ENCODE measurements at regions not wholly inside any gene's neighbourhood (a gene's known extent, or its start where the extent isn't known, plus 50 kb on each side); places are given as distances from the start of the nearest gene placed in this dataset.

DNA sequence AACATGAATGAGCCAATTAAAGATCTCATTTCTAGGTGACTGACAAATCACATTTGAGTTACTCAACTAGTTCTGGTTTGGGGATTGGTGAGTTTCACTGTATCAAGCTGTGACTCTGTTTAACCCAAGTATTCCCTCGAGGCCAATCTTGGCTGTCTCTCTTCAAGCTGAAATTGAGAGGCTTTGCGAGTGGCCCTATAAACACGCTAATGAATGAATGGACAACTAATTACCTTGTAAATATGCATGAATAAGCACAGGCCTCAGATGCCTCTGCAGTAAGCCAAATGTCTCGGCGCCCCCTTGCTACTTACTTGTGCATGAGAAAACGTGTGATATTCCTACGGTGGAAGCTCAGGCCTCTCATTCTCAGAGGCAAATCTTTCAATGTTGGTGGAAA is 450.3 kb upstream of the PSMD7 start:
- in situ Hi-C loops (cut with MboI; ENCODE audit: low sequenced_read_pairs) = no loop called here

- in situ Hi-C loops (cut with MboI; ENCODE audit: low sequenced_read_pairs) = no loop called here
Measured at GRCh38 chr16:73846007-73846330, 450.6 kb upstream of the PSMD7 start.

DNA sequence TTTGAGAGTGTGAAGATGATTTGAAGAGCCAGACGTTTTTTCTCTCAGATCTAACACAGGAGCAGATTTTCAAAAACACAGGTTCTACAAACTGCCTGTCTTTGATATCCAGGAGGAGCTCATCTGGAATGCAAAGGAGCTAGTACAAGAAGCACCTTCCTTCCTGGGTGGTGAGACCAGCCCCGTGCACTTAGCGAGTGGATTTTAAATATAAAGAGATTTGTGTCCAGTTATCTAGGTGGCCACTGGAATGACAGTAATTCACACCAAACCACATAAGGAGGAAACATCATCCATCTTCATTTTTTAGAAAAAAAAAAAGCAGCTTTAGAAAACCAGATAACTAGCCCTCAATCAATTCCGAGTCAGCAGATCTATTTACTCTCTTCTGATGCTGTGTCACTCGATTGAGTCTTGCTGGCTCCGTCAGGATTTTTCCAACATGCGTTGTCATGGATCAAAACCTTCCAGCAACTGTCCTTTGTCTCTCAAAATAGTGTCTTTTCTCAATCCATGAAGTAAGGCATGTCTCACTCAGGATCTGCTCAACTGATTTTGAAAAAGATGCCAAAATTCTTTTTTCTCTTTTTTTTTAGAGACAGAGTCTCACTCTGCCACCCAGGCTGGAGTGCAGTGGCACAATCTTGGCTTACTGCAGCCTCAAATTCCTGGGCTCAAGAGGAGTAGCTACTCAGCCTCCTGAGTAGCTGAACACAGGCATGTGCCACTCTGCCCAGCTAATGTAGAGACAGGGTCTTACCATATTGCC is 451.2 kb upstream of the PSMD7 start:
- in situ Hi-C loops (cut with MboI; ENCODE audit: low sequenced_read_pairs) = no loop called here

GRCh38 chr16:73840728-73841127 is 455.9 kb upstream of the PSMD7 start:
- in situ Hi-C loops (cut with MboI; ENCODE audit: low sequenced_read_pairs) = no loop called here

- in situ Hi-C loops (cut with MboI; ENCODE audit: low sequenced_read_pairs) = no loop called here
Measured at GRCh38 chr16:73831220-73831619, 465.4 kb upstream of the PSMD7 start.

- in situ Hi-C loops (cut with MboI; ENCODE audit: low sequenced_read_pairs) = no loop called here
Measured at GRCh38 chr16:73823205-73823849, 473.3 kb upstream of the PSMD7 start.

GRCh38 chr16:73817526-73818324 is 478.9 kb upstream of the PSMD7 start:
- in situ Hi-C loops (cut with MboI; ENCODE audit: low sequenced_read_pairs) = no loop called here

GRCh38 chr16:73813527-73813926 is 483.1 kb upstream of the PSMD7 start:
- in situ Hi-C loops (cut with MboI; ENCODE audit: low sequenced_read_pairs) = no loop called here

- in situ Hi-C loops (cut with MboI; ENCODE audit: low sequenced_read_pairs) = no loop called here
Measured at GRCh38 chr16:73804456-73804855, 492.2 kb upstream of the PSMD7 start.

- in situ Hi-C loops (cut with MboI; ENCODE audit: low sequenced_read_pairs) = no loop called here
Measured at GRCh38 chr16:73798471-73798870, 498.1 kb upstream of the PSMD7 start.

DNA sequence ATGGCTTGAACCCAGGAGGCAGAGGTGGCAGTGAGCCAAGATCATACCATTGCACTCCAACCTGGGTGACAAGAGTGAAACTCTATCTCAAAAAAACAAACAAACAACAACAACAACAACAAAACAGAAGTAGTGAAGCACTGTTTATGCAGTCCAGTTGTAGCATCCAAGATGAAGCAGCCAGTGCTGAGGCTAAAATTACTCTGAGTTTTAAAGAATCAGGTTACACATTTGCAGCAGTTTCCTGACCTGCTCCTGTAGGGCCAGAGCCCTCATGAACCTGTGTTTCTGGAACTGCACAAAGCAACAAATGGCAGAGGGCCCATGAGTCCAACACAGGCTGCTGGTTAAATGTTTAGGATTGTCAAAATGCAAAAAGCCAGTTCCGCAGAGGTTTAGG is 499.5 kb upstream of the PSMD7 start:
- in situ Hi-C loops (cut with MboI; ENCODE audit: low sequenced_read_pairs) = no loop called here

DNA sequence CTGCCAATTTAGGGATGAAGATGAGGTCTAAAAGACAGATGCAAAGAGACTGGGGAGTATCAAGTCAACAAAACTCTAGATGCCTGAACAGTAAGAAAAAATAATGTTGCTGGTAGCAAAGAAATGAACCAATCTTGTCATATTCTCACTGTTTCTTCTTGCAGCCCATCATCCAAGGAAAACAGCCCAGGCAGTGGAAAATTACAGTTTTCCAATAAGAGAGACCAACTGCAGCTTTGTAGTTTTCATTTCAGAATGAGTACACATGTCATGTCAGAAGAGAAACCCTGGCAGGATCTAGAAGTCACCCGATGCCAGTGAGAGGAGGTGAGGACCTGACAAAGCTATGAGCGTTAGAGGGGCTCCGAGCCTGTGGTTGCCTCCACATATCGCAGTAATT is 500.4 kb upstream of the PSMD7 start:
- in situ Hi-C loops (cut with MboI; ENCODE audit: low sequenced_read_pairs) = no loop called here

- in situ Hi-C loops (cut with MboI; ENCODE audit: low sequenced_read_pairs) = no loop called here
Measured at GRCh38 chr16:73794994-73795393, 501.6 kb upstream of the PSMD7 start.

DNA sequence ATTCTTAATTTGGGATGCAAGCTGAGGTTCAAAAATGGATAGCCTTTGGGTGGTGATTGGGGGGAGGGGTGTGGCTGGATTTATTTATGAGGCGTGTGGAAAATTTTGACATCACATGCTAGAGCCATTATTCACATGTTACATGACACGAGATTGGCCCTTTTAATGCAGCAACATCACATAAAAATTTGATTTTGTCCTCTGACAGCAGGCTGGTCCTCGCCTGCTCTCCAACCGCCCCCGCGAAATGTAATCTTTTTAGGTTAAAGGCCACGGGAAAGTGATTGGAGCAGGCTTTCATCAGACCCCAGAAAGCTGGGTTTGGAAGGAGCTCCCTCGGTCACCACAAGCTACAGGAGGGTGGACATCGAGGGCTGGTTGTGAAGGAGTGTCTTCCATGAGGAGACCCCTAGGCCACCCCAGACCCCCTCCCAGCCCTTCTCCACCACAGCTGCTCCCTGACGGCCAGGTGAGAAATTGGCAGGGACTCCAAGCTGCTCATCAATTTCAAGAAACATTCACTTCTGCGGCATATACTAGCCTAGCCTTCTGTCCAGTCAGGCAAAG is 502.7 kb upstream of the PSMD7 start:
- in situ Hi-C loops (cut with MboI; ENCODE audit: low sequenced_read_pairs) = no loop called here

DNA sequence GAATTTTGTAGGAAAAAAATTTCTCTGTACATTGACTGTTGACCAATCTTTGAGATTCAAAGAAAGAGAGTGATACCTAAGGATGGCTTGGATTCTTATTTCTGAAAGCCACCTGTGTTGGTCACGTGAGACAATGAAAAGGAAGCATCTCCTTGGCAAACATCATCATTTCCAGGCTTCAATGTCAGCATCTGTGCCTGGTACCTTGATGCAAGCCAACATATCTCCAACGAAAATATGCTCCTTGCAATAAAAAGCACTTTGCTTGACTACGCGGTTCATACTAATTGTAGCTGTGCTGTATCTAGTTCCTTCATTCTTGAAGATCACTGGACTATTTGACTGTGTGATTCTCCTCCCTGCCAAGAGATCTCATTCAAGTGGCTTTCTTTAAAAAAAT is 503.4 kb upstream of the PSMD7 start:
- in situ Hi-C loops (cut with MboI; ENCODE audit: low sequenced_read_pairs) = no loop called here

DNA sequence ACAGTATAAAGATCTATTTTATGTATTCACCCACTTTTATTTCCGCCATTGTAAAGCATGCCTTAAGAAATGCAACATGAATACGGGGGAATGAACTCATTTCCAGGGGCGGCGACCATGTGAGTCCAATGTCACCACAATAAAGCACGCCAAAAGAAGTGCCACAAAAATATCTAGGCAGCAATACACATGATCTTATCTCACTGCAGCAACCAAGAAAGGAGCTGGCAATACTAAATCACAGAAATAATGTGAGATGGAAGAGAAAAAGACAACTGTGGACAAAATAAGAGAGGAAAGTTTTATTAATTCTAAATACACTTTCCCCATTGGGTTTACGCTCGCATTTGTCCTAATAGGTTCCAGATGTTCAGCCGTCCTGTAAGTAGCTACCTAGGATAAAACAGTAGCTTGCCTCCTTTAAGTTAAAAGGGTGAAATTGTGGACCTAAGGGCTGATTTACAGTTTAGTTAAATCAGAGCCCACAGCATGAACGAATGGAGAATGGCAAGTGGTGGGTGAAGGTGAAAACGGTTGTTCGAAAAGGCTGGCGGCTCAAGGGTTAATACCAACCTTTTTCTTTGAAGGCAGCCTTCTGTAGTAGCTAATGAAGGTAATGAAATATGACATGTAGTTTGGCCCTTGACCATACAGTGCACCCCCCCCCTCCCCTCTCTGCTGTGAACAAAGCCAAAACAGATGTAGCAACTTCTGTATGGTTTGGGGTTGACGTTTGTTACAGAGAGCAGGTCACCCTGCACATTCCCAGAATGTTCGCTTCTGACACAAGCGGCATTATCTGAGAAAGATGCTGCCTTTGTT is 504.2 kb upstream of the PSMD7 start:
- in situ Hi-C loops (cut with MboI; ENCODE audit: low sequenced_read_pairs) = no loop called here

- in situ Hi-C loops (cut with MboI; ENCODE audit: low sequenced_read_pairs) = no loop called here
Measured at GRCh38 chr16:73781297-73781696, 515.3 kb upstream of the PSMD7 start.

DNA sequence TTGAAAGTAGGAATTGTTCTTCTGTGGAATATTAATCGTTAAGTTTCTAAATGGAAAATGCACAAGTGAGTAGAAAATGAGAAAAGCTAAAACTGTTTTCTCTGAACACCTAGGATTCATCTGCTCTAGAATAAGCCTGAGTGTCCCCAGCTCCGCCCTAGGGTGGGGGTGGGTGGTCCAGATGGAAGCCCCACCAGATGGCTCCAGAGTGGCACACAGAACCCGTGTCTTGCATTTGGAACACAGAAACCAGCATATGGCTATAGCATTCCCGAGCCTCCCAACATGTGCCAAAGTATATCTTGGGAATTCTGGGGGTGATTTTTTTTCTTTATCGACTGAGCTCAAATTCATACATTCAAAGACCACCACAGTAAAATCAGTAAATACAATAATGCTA is 517.7 kb upstream of the PSMD7 start:
- in situ Hi-C loops (cut with MboI; ENCODE audit: low sequenced_read_pairs) = no loop called here

DNA sequence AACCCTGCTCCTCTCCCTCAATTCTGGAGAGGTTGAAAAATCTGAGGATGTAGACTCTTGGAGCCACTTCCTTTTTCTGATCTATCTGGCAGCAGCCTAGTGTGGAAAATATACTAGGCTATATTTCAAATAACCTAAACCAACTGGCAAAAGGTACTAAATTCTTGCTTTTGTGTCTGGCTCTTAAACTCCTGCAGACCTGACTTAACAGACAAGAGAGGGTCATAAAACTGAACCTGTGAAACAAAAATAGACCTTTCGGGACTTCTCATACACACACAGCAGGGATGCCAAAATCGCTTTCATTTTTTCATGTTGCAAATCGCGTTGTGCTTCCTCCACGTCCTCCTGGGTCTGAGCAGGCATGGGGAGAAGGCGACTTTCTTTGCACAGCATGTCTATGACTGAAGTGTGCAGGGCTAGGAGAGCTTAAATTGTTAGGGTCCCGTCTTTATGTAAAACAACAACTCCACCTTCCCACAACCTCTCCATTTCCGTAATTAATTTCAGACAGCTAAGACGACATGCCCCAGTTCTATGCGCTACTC is 520.7 kb upstream of the PSMD7 start:
- in situ Hi-C loops (cut with MboI; ENCODE audit: low sequenced_read_pairs) = no loop called here

DNA sequence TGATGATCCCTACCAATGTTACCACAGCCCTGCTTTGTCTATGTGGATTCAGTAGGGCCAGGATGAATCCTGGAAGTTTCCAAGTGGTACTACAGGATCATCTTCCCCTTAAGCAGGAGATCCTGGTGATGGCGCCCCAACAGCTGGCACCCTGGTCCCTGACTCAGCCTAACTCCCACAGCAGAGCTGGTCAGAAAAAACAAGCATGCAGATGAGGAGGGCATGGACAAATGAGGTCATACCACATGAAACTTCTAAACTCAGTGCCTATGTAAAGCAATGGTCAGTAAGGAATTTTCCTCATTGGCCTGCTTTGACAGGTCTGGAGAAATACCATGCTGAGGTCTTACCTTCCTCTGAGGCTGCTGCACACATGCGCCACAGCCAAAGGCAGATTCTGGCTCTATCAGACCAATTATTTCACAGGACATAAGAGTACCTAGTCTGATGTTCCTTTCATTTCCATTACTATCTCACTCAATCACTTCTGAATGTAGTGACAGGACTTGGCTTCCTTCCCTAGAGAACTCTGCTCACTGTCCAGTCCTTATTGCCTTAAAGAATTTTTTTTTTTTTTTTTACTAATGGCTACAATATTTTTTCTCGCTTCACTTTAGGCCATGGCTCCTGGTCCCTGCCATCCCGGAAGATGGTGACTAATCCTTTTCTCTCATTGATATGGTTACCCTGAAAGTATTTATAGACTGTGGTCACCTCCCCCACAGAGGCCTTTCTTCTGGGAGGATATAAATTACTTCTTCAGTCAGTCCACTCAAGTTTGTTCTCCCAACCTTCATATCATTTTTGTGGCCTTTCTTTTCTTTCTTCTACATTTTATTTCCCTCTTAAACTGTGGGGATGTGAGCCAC is 525.2 kb upstream of the PSMD7 start:
- in situ Hi-C loops (cut with MboI; ENCODE audit: low sequenced_read_pairs) = no loop called here

All from HL-60/S4 treated with retinoic acid at 250 ng/mL for 4 days and 3 days (cell line).